ENCODE measurements at regions not wholly inside any gene's neighbourhood (a gene's known extent, or its start where the extent isn't known, plus 50 kb on each side); places are given as distances from the start of the nearest gene placed in this dataset.

GRCh38 chr10:57506414-57507094 is 761.1 kb downstream of the IPMK start:
- Histone ChIP-seq H3K27me3 (ENCODE audit: control insufficient read depth, insufficient read depth, low read length) (no peaks in the 10 kb centered on the region), H3K36me3 (ENCODE audit: control insufficient read depth, insufficient read depth, low read length) (no peaks in the 10 kb centered on the region), H3K9me3 (ENCODE audit: control insufficient read depth, insufficient read depth, low read depth, low read length) (no peaks in the 10 kb centered on the region), H3K4me1 (ENCODE audit: control insufficient read depth, insufficient read depth, low read length) (no peaks in the 10 kb centered on the region), H3K4me3 (ENCODE audit: low read depth in 2 of 2, low read length in 2 of 2) (no peak overlapping the region), H3K27ac (ENCODE audit: low read length) (no peak overlapping the region)
- DNase-seq (ENCODE audit: low read depth, low spot score), result no peak
- ChIA-PET POLR2A (no interaction called here), CTCF (no interaction called here)
- intact Hi-C loops (cut with micrococcal nuclease; ENCODE audit: unreplicated experiment) (no loop called here), in situ Hi-C loops (cut with HindIII; ENCODE audit: low pct_unique_long_range_greater_than_20kb, low sequenced_read_pairs) (no loop called here)
- BruUV-seq (replicated peaks), result no TSS peak
- ATAC-seq, result no peak
- TF ChIP-seq REST (IDR thresholded peaks at IDR 0.05; ENCODE audit: insufficient read depth in 1 of 2, low read depth in 2 of 2, low read length in 1 of 2) (no peak), CTCF (IDR thresholded peaks at IDR 0.05) (no peak), SIN3A (IDR thresholded peaks at IDR 0.05; ENCODE audit: borderline replicate concordance, insufficient read depth, low read depth, low read length) (no peak), TCF7L2 (IDR thresholded peaks at IDR 0.05; ENCODE audit: low read depth, low read length) (no peak), POLR2AphosphoS5 (IDR thresholded peaks at IDR 0.05; ENCODE audit: low read depth, low read length) (no peak)

- Histone ChIP-seq H3K27ac (ENCODE audit: low read length) (no peak overlapping the region), H3K27me3 (ENCODE audit: control insufficient read depth, insufficient read depth, low read length) (no peaks in the 10 kb centered on the region), H3K9me3 (ENCODE audit: control insufficient read depth, insufficient read depth, low read depth, low read length) (no peaks in the 10 kb centered on the region), H3K36me3 (ENCODE audit: control insufficient read depth, insufficient read depth, low read length) (no peaks in the 10 kb centered on the region), H3K4me1 (ENCODE audit: control insufficient read depth, insufficient read depth, low read length) (no peaks in the 10 kb centered on the region), H3K4me3 (ENCODE audit: low read depth in 2 of 2, low read length in 2 of 2) (no peak overlapping the region)
- ATAC-seq, result no peak
- ChIA-PET CTCF (no interaction called here), POLR2A (no interaction called here)
- BruUV-seq (replicated peaks), result no TSS peak
- TF ChIP-seq REST (IDR thresholded peaks at IDR 0.05; ENCODE audit: insufficient read depth in 1 of 2, low read depth in 2 of 2, low read length in 1 of 2) (no peak), POLR2AphosphoS5 (IDR thresholded peaks at IDR 0.05; ENCODE audit: low read depth, low read length) (no peak), TCF7L2 (IDR thresholded peaks at IDR 0.05; ENCODE audit: low read depth, low read length) (no peak), CTCF (IDR thresholded peaks at IDR 0.05) (no peak), SIN3A (IDR thresholded peaks at IDR 0.05; ENCODE audit: borderline replicate concordance, insufficient read depth, low read depth, low read length) (no peak)
- intact Hi-C loops (cut with micrococcal nuclease; ENCODE audit: unreplicated experiment), result no loop called here
- no peak for DNase-seq (ENCODE audit: low read depth, low spot score)
- in situ Hi-C loops (cut with HindIII; ENCODE audit: low pct_unique_long_range_greater_than_20kb, low sequenced_read_pairs), result no loop called here
Observed at GRCh38 chr10:57494486-57494885, 773.2 kb downstream of the IPMK start.

All from Panc1 (cell line).